SU-DHL-6 (cell line): ENCODE measurements at regions not wholly inside any gene's neighbourhood (a gene's known extent, or its start where the extent isn't known, plus 50 kb on each side); places are given as distances from the start of the nearest gene placed in this dataset.

Experiments
- EZH2phosphoT487 ChIP-seq: fragments of 200-600 bp; sonication (generic), shearing (Covaris generic); conservative IDR thresholded peaks from 2 replicates; pipeline ENCODE4 v1.6.1; 2018; ENCODE audit warnings: mild to moderate bottlenecking, antibody characterized with exemption, low read length, moderate library complexity, mixed read lengths
- TF ChIP-seq, protein P1 (sequence below): fragments of 200-600 bp; sonication (generic); IDR thresholded peaks from one replicate; pipeline ENCODE4 v1.5.1; 2017; ENCODE audit warnings: antibody characterized with exemption, mild to moderate bottlenecking, low read length, moderate library complexity; ENCODE audit not compliant: insufficient read depth, poor library complexity, severe bottlenecking

DNA sequence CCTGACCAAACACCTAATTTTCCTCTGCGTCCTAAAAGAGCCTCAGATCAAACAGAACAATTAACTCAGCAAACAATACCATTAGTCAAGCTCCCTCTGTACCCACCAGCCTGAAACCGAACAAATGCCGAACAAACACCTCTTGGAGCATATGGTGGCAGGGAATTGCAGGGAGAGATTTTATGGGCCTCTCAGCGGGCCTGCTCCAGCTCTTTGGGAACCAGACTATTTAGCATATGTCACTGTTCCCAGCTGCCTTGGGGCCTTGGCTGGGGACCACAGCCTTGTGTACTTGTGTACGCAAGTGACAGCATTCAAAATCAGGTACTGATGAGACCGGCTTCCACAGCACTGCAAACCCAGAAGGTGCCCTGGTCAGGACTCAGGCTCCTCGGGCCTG lies 388.8 kb upstream of the PPP2R3A start:
- TF ChIP-seq, protein P1, sequence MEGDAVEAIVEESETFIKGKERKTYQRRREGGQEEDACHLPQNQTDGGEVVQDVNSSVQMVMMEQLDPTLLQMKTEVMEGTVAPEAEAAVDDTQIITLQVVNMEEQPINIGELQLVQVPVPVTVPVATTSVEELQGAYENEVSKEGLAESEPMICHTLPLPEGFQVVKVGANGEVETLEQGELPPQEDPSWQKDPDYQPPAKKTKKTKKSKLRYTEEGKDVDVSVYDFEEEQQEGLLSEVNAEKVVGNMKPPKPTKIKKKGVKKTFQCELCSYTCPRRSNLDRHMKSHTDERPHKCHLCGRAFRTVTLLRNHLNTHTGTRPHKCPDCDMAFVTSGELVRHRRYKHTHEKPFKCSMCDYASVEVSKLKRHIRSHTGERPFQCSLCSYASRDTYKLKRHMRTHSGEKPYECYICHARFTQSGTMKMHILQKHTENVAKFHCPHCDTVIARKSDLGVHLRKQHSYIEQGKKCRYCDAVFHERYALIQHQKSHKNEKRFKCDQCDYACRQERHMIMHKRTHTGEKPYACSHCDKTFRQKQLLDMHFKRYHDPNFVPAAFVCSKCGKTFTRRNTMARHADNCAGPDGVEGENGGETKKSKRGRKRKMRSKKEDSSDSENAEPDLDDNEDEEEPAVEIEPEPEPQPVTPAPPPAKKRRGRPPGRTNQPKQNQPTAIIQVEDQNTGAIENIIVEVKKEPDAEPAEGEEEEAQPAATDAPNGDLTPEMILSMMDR: no peak
- no peak for TF ChIP-seq EZH2phosphoT487
